ENCODE measurements at regions not wholly inside any gene's neighbourhood (a gene's known extent, or its start where the extent isn't known, plus 50 kb on each side); places are given as distances from the start of the nearest gene placed in this dataset.

GRCh38 chr12:81866081-81866480 is 106.9 kb upstream of the PPFIA2 start:
- no peak overlapping the region for H3K4me3 ChIP-seq (ENCODE audit: low read depth, low read length)
- TF ChIP-seq, protein P1, sequence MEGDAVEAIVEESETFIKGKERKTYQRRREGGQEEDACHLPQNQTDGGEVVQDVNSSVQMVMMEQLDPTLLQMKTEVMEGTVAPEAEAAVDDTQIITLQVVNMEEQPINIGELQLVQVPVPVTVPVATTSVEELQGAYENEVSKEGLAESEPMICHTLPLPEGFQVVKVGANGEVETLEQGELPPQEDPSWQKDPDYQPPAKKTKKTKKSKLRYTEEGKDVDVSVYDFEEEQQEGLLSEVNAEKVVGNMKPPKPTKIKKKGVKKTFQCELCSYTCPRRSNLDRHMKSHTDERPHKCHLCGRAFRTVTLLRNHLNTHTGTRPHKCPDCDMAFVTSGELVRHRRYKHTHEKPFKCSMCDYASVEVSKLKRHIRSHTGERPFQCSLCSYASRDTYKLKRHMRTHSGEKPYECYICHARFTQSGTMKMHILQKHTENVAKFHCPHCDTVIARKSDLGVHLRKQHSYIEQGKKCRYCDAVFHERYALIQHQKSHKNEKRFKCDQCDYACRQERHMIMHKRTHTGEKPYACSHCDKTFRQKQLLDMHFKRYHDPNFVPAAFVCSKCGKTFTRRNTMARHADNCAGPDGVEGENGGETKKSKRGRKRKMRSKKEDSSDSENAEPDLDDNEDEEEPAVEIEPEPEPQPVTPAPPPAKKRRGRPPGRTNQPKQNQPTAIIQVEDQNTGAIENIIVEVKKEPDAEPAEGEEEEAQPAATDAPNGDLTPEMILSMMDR (IDR thresholded peaks at IDR 0.05; ENCODE audit: borderline replicate concordance, insufficient read depth, low read depth, low read length) = no peak

DNA sequence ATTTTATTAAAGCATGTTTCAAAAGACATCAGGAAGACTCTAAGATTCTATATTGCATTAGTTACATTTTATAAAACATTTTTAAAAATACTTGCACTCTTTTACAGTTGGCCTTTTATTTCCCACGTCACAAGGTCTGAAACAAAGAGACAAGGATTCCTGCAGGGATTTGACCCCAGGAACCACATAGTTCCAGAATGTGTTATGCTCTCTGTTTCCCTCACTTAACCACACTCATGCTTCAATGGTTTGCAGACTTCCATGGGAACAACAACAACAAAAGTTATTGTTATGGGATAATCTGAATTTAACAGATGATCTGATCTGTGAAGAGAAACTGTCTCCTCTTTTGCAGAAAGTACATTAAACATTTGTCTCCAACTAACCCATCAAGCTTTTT is 104.3 kb upstream of the PPFIA2 start:
- TF ChIP-seq, protein P1 (IDR thresholded peaks at IDR 0.05; ENCODE audit: borderline replicate concordance, insufficient read depth, low read depth, low read length) = no peak
- no peak overlapping the region for H3K4me3 ChIP-seq (ENCODE audit: low read depth, low read length)

- TF ChIP-seq, protein P1 (IDR thresholded peaks at IDR 0.05; ENCODE audit: borderline replicate concordance, insufficient read depth, low read depth, low read length) = no peak
Measured at GRCh38 chr12:81859521-81859920, 100.4 kb upstream of the PPFIA2 start.

DNA sequence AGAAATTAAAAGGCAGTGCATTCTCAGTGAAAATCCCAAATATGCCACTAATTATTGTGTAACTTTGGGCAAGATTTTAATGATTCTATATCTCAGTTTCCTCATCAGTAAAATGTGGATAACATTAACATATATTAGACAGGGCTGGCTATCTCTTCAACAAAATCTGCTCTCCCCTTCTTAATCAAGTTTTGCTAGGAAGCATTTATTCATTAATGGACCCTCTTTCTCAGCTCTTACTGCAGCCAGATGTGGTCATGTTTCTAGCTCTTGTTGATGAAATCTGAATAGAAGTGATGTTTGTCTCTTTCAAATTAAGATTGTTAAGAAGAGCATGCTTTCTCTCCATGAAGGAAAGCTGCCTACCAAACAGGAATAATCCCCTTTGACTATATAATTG is 84.4 kb upstream of the PPFIA2 start:
- TF ChIP-seq, protein P1 (IDR thresholded peaks at IDR 0.05; ENCODE audit: borderline replicate concordance, insufficient read depth, low read depth, low read length) = no peak
- no peak overlapping the region for H3K4me3 ChIP-seq (ENCODE audit: low read depth, low read length)

More at GRCh38 chr12:81859521-81859920, 100.4 kb upstream of the PPFIA2 start:
- H3K4me3 ChIP-seq (ENCODE audit: low read depth, low read length) = no peak overlapping the region

- H3K4me3 ChIP-seq (ENCODE audit: low read depth, low read length) = no peak overlapping the region
- TF ChIP-seq, protein P1 (IDR thresholded peaks at IDR 0.05; ENCODE audit: borderline replicate concordance, insufficient read depth, low read depth, low read length) = no peak
Measured at GRCh38 chr12:81835783-81836182, 76.6 kb upstream of the PPFIA2 start.

GRCh38 chr12:81819991-81820633 is 61.0 kb upstream of the PPFIA2 start:
- H3K4me3 ChIP-seq (ENCODE audit: low read depth, low read length) = no peak overlapping the region
- TF ChIP-seq, protein P1 (IDR thresholded peaks at IDR 0.05; ENCODE audit: borderline replicate concordance, insufficient read depth, low read depth, low read length) = no peak

DNA sequence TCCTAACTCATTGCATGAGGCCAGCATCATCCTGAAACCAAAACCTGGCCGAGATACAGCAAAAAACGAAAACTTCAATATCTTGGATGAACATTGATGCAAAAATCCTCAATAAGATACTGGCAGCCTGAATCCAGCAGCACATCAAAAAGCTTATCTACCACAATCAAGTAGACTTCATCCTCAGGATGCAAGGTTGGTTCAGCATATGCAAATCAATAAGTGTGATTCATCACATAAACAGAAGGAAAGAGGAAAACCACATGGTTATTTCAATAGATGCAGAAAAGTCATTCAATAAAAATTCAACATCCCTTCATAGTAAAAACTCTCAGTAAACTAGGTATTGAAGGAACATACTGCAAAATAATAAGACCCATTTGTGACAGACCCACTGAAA is 56.5 kb upstream of the PPFIA2 start:
- TF ChIP-seq, protein P1 (IDR thresholded peaks at IDR 0.05; ENCODE audit: borderline replicate concordance, insufficient read depth, low read depth, low read length) = no peak
- no peak overlapping the region for H3K4me3 ChIP-seq (ENCODE audit: low read depth, low read length)

Measured in GM12875 (cell line).